H1 (cell line): ENCODE measurements at regions not wholly inside any gene's neighbourhood (a gene's known extent, or its start where the extent isn't known, plus 50 kb on each side); places are given as distances from the start of the nearest gene placed in this dataset.

Experiments used
- BACH1 ChIP-seq: IDR thresholded peaks from 2 replicates; pipeline ENCODE4 v1.6.1; 2012; ENCODE audit warnings: low read length, improper control_type of control experiment
- EZH2 ChIP-seq: fragments of 200-600 bp; sonication (generic); IDR thresholded peaks from 2 replicates; pipeline ENCODE4 v1.7.1; 2012; ENCODE audit warnings: low read depth, mild to moderate bottlenecking, moderate library complexity, low read length, inconsistent platforms; ENCODE audit not compliant: severe bottlenecking
- JUN ChIP-seq: IDR thresholded peaks from 2 replicates; pipeline ENCODE4 v1.6.1; 2011; ENCODE audit warnings: low read depth, mild to moderate bottlenecking, improper control_type of control experiment, low read length
- POLR2AphosphoS5 ChIP-seq: IDR thresholded peaks from 2 replicates; pipeline ENCODE4 v1.6.1; 2011; ENCODE audit warnings: low read depth, low read length
- RAD21 ChIP-seq, 2 experiments: IDR thresholded peaks in 1 of 2; conservative IDR thresholded peaks in 1 of 2; 2 replicates each; pipeline ENCODE4 v1.6.1; 2011; ENCODE audit warnings: low read depth in 2 of 2, low read length in 2 of 2, improper control_type of control experiment in 1 of 2, inconsistent platforms in 1 of 2, mild to moderate bottlenecking in 1 of 2, moderate library complexity in 1 of 2
- TF ChIP-seq, protein P1 (sequence below): IDR thresholded peaks from 2 replicates; pipeline ENCODE4 v1.6.1; 2011; ENCODE audit warnings: low read length, improper control_type of control experiment

DNA sequence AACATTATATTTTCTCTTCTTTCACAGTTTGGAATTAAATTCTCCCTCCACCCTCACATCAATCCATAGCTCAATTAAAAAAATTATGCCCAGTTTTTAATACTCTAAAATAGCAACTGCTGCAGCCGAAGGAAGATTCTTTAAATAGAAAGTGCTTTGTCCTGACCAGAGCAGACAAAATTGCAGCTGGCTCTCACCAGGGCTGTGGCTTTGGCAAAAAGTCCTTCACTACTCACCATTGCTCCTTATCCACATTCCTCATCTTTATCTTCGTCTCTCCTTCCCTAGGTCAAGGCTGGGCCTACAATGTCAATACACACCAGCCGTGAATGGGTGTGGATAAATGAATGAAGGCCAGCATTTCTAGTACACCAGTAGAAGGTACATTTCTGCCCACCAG lies 107.9 kb upstream of the VGLL2 start:
- TF ChIP-seq, protein P1, sequence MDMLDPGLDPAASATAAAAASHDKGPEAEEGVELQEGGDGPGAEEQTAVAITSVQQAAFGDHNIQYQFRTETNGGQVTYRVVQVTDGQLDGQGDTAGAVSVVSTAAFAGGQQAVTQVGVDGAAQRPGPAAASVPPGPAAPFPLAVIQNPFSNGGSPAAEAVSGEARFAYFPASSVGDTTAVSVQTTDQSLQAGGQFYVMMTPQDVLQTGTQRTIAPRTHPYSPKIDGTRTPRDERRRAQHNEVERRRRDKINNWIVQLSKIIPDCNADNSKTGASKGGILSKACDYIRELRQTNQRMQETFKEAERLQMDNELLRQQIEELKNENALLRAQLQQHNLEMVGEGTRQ, result no peak
- no peak for TF ChIP-seq BACH1
- TF ChIP-seq EZH2, result no peak
- TF ChIP-seq RAD21 (IDR thresholded peaks at IDR 0.05 in 1 of 2, conservative IDR thresholded peaks at IDR 0.05 in 1 of 2; ENCODE audit: low read depth in 2 of 2, low read length in 2 of 2), result no peak
- no peak for TF ChIP-seq POLR2AphosphoS5
- no peak for TF ChIP-seq JUN
